ENCODE measurements at regions not wholly inside any gene's neighbourhood (a gene's known extent, or its start where the extent isn't known, plus 50 kb on each side); places are given as distances from the start of the nearest gene placed in this dataset.

DNA sequence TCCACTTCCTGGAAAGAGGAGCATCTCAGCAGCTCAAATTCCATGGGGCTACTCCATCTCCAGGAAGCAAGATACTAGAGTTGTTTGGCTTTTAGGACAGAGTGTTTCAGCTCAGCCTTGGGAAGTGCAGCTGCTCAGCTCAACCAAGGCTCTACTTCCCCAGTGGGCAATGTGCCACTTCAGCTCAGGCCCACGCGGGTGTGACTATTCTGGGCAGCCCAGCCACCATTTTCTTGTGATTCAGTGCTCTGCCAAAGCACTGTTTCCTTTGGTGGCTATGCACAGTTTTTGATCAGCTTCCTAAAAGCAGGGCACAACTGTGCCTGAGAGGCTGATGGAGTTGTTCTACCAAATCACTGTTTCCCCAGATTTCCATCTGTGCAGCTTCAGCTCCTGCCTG is 1104.9 kb upstream of the TMPRSS15 start:
- TF ChIP-seq POLR2A (IDR thresholded peaks at IDR 0.05) = no peak
- TF ChIP-seq, protein P1, sequence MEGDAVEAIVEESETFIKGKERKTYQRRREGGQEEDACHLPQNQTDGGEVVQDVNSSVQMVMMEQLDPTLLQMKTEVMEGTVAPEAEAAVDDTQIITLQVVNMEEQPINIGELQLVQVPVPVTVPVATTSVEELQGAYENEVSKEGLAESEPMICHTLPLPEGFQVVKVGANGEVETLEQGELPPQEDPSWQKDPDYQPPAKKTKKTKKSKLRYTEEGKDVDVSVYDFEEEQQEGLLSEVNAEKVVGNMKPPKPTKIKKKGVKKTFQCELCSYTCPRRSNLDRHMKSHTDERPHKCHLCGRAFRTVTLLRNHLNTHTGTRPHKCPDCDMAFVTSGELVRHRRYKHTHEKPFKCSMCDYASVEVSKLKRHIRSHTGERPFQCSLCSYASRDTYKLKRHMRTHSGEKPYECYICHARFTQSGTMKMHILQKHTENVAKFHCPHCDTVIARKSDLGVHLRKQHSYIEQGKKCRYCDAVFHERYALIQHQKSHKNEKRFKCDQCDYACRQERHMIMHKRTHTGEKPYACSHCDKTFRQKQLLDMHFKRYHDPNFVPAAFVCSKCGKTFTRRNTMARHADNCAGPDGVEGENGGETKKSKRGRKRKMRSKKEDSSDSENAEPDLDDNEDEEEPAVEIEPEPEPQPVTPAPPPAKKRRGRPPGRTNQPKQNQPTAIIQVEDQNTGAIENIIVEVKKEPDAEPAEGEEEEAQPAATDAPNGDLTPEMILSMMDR (IDR thresholded peaks at IDR 0.05 in 4 of 5, conservative IDR thresholded peaks at IDR 0.05 in 1 of 5) = no peak

Data from gastrocnemius medialis (tissue), 4 donors.